ENCODE measurements at regions not wholly inside any gene's neighbourhood (a gene's known extent, or its start where the extent isn't known, plus 50 kb on each side); places are given as distances from the start of the nearest gene placed in this dataset.

DNA sequence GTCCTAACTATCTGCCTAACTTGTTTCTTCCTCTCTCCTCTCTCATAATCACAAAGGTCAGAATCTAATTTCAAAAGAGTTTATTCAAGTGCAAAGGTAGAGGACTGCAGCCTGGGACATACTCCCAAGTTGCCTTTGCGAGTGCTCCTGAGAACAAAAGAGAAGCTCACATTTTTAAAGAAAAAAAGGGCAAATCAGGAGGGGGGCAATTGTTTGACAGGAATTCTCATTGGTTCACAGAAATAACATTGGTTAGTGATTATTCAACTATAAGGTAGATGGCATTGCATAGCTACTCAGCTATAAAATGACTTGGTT lies 108.1 kb upstream of the RAI14 start:
- TF ChIP-seq, protein P1, sequence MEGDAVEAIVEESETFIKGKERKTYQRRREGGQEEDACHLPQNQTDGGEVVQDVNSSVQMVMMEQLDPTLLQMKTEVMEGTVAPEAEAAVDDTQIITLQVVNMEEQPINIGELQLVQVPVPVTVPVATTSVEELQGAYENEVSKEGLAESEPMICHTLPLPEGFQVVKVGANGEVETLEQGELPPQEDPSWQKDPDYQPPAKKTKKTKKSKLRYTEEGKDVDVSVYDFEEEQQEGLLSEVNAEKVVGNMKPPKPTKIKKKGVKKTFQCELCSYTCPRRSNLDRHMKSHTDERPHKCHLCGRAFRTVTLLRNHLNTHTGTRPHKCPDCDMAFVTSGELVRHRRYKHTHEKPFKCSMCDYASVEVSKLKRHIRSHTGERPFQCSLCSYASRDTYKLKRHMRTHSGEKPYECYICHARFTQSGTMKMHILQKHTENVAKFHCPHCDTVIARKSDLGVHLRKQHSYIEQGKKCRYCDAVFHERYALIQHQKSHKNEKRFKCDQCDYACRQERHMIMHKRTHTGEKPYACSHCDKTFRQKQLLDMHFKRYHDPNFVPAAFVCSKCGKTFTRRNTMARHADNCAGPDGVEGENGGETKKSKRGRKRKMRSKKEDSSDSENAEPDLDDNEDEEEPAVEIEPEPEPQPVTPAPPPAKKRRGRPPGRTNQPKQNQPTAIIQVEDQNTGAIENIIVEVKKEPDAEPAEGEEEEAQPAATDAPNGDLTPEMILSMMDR (IDR thresholded peaks at IDR 0.05; ENCODE audit: insufficient read depth, low read length) = no peak
- TF ChIP-seq POLR2AphosphoS5 (IDR thresholded peaks at IDR 0.05; ENCODE audit: low read depth) (no peak), SPI1 (IDR thresholded peaks at IDR 0.05; ENCODE audit: borderline replicate concordance, low read depth) (no peak), GABPA (IDR thresholded peaks at IDR 0.05; ENCODE audit: low read depth) (no peak)
- TF ChIP-seq, protein P2, sequence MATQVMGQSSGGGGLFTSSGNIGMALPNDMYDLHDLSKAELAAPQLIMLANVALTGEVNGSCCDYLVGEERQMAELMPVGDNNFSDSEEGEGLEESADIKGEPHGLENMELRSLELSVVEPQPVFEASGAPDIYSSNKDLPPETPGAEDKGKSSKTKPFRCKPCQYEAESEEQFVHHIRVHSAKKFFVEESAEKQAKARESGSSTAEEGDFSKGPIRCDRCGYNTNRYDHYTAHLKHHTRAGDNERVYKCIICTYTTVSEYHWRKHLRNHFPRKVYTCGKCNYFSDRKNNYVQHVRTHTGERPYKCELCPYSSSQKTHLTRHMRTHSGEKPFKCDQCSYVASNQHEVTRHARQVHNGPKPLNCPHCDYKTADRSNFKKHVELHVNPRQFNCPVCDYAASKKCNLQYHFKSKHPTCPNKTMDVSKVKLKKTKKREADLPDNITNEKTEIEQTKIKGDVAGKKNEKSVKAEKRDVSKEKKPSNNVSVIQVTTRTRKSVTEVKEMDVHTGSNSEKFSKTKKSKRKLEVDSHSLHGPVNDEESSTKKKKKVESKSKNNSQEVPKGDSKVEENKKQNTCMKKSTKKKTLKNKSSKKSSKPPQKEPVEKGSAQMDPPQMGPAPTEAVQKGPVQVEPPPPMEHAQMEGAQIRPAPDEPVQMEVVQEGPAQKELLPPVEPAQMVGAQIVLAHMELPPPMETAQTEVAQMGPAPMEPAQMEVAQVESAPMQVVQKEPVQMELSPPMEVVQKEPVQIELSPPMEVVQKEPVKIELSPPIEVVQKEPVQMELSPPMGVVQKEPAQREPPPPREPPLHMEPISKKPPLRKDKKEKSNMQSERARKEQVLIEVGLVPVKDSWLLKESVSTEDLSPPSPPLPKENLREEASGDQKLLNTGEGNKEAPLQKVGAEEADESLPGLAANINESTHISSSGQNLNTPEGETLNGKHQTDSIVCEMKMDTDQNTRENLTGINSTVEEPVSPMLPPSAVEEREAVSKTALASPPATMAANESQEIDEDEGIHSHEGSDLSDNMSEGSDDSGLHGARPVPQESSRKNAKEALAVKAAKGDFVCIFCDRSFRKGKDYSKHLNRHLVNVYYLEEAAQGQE (IDR thresholded peaks at IDR 0.05; ENCODE audit: insufficient replicate concordance, low read depth) = no peak
- DNase-seq (ENCODE audit: low read depth in 1 of 2, low spot score in 1 of 2) = no peak
- no peak overlapping the region for H3K27ac ChIP-seq (replicated peaks)
- no peaks in the 10 kb centered on the region for H3K27me3 ChIP-seq (ENCODE audit: insufficient read depth, poor library complexity, severe bottlenecking)
- H3K4me3 ChIP-seq (replicated peaks; ENCODE audit: insufficient read depth, low read length) = no peak overlapping the region

DNA sequence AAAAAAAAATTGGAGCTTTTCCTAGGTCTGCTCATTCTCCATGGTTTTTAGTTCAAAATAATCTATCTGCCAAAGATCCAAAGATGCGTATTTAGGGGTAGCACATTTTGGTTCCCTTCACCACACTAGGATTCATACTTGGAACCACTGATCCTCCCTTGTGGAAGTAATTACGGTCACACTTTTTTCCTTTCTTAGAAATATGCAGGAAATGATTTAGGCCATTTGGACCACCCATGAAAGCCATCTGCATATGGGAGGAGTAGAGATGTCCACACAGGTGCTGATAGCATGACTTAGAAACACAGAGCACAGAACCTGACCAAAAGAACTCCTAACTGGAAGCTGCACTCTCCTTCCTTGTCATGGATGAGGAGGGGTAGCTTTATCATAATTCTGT lies 105.9 kb upstream of the RAI14 start:
- Histone ChIP-seq H3K27me3 (ENCODE audit: insufficient read depth, poor library complexity, severe bottlenecking) (no peaks in the 10 kb centered on the region), H3K27ac (replicated peaks) (no peak overlapping the region), H3K4me3 (replicated peaks; ENCODE audit: insufficient read depth, low read length) (no peak overlapping the region)
- no peak for DNase-seq (ENCODE audit: low read depth in 1 of 2, low spot score in 1 of 2)
- TF ChIP-seq SPI1 (IDR thresholded peaks at IDR 0.05; ENCODE audit: borderline replicate concordance, low read depth) (no peak), POLR2AphosphoS5 (IDR thresholded peaks at IDR 0.05; ENCODE audit: low read depth) (no peak), GABPA (IDR thresholded peaks at IDR 0.05; ENCODE audit: low read depth) (no peak)
- TF ChIP-seq, protein P1 (IDR thresholded peaks at IDR 0.05; ENCODE audit: insufficient read depth, low read length) = no peak
- TF ChIP-seq, protein P2 (IDR thresholded peaks at IDR 0.05; ENCODE audit: insufficient replicate concordance, low read depth) = no peak

DNA sequence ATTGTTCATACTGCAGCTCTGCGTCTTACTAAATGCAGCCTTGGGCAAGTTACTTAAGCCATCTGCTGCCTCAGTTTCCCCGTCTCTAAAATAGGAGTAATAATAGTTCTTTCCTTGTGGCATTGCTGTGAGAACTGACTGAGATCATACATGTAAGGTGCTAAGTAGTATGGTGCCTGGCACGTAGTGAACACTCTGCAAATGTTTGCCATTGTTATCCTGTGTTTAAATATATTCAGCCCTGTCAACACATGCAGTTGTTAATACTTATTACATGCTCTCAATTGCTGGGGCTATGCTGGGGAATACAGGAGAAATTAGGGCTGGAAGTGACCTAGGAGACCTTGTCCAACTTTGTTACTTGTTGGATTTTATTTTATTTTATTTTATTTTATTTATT lies 105.2 kb upstream of the RAI14 start:
- Histone ChIP-seq H3K4me3 (replicated peaks; ENCODE audit: insufficient read depth, low read length) (no peak overlapping the region), H3K27me3 (ENCODE audit: insufficient read depth, poor library complexity, severe bottlenecking) (no peaks in the 10 kb centered on the region), H3K27ac (replicated peaks) (no peak overlapping the region)
- TF ChIP-seq POLR2AphosphoS5 (IDR thresholded peaks at IDR 0.05; ENCODE audit: low read depth) (no peak), GABPA (IDR thresholded peaks at IDR 0.05; ENCODE audit: low read depth) (no peak), SPI1 (IDR thresholded peaks at IDR 0.05; ENCODE audit: borderline replicate concordance, low read depth) (no peak)
- TF ChIP-seq, protein P2 (IDR thresholded peaks at IDR 0.05; ENCODE audit: insufficient replicate concordance, low read depth) = no peak
- TF ChIP-seq, protein P1 (IDR thresholded peaks at IDR 0.05; ENCODE audit: insufficient read depth, low read length) = no peak
- no peak for DNase-seq (ENCODE audit: low read depth in 1 of 2, low spot score in 1 of 2)

All from HL-60 (cell line).